HEK293 (cell line): ENCODE measurements at regions not wholly inside any gene's neighbourhood (a gene's known extent, or its start where the extent isn't known, plus 50 kb on each side); places are given as distances from the start of the nearest gene placed in this dataset.

ENCODE experiments used
- BCL6B ChIP-seq: fragments of 450-650 bp; formaldehyde crosslinking; IDR thresholded peaks from 2 replicates; pipeline ENCODE4 v1.5.1; 2017; ENCODE audit warnings: missing biosample characterization, missing genetic modification characterization
- GFI1B ChIP-seq: fragments of 450-650 bp; formaldehyde crosslinking; IDR thresholded peaks from 2 replicates; pipeline ENCODE4 v1.5.1; 2016; ENCODE audit warnings: missing biosample characterization, missing genetic modification characterization
- GLI2 ChIP-seq: fragments of 450-650 bp; formaldehyde crosslinking; IDR thresholded peaks from 2 replicates; pipeline ENCODE4; 2017; ENCODE audit warnings: missing biosample characterization, missing genetic modification characterization, low read depth, borderline replicate concordance
- GLIS2 ChIP-seq: fragments of 450-650 bp; formaldehyde crosslinking; IDR thresholded peaks from 2 replicates; pipeline ENCODE4 v1.5.1; 2016; ENCODE audit warnings: missing biosample characterization, missing genetic modification characterization
- HIC1 ChIP-seq: fragments of 450-650 bp; formaldehyde crosslinking; IDR thresholded peaks from 2 replicates; pipeline ENCODE4 v1.5.1; 2016; ENCODE audit warnings: missing biosample characterization, missing genetic modification characterization
- HOXA7 ChIP-seq: sonication (generic); formaldehyde crosslinking; IDR thresholded peaks from 2 replicates; pipeline ENCODE4 v1.8.1; 2022; ENCODE audit warnings: missing genetic modification reagents, borderline replicate concordance
- MYNN ChIP-seq: fragments of 450-650 bp; formaldehyde crosslinking; IDR thresholded peaks from 2 replicates; pipeline ENCODE4 v1.5.1; 2016; ENCODE audit warnings: missing biosample characterization, missing genetic modification characterization, borderline replicate concordance
- YY2 ChIP-seq: fragments of 450-650 bp; formaldehyde crosslinking; IDR thresholded peaks from 2 replicates; pipeline ENCODE4 v1.5.1; 2016; ENCODE audit warnings: missing biosample characterization, missing genetic modification characterization
- ZBTB20 ChIP-seq: fragments of 450-650 bp; formaldehyde crosslinking; IDR thresholded peaks from 2 replicates; pipeline ENCODE4 v1.5.1; 2016; ENCODE audit warnings: missing biosample characterization, missing genetic modification characterization
- ZBTB48 ChIP-seq: fragments of 450-650 bp; formaldehyde crosslinking; IDR thresholded peaks from 2 replicates; pipeline ENCODE4 v1.5.1; 2016; ENCODE audit warnings: missing biosample characterization, missing genetic modification characterization
- ZEB2 ChIP-seq: fragments of 450-650 bp; formaldehyde crosslinking; IDR thresholded peaks from 2 replicates; pipeline ENCODE4 v1.5.1; 2016; ENCODE audit warnings: missing biosample characterization, missing genetic modification characterization
- ZIC2 ChIP-seq: fragments of 450-650 bp; formaldehyde crosslinking; IDR thresholded peaks from 2 replicates; pipeline ENCODE4 v1.5.1; 2016; ENCODE audit warnings: missing biosample characterization, missing genetic modification characterization
- ZNF155 ChIP-seq: fragments of 450-650 bp; formaldehyde crosslinking; IDR thresholded peaks from 2 replicates; pipeline ENCODE4 v1.5.1; 2016; ENCODE audit warnings: missing biosample characterization, missing genetic modification characterization
- ZNF157 ChIP-seq: fragments of 450-650 bp; formaldehyde crosslinking; IDR thresholded peaks from 2 replicates; pipeline ENCODE4 v1.5.1; 2016; ENCODE audit warnings: missing biosample characterization, missing genetic modification characterization
- ZNF19 ChIP-seq: fragments of 450-650 bp; formaldehyde crosslinking; IDR thresholded peaks from 2 replicates; pipeline ENCODE4; 2016; ENCODE audit warnings: missing biosample characterization, missing genetic modification characterization, low read depth
- ZNF221 ChIP-seq: fragments of 450-650 bp; formaldehyde crosslinking; IDR thresholded peaks from 2 replicates; pipeline ENCODE4 v1.5.1; 2017; ENCODE audit warnings: missing biosample characterization, missing genetic modification characterization, borderline replicate concordance
- ZNF280C ChIP-seq: fragments of 450-650 bp; formaldehyde crosslinking; IDR thresholded peaks from 2 replicates; pipeline ENCODE4 v1.5.1; 2016; ENCODE audit warnings: missing biosample characterization, missing genetic modification characterization
- ZNF354C ChIP-seq: fragments of 450-650 bp; formaldehyde crosslinking; IDR thresholded peaks from 2 replicates; pipeline ENCODE4 v1.5.1; 2016; ENCODE audit warnings: missing biosample characterization, missing genetic modification characterization, low read depth, borderline replicate concordance
- ZNF366 ChIP-seq: fragments of 450-650 bp; formaldehyde crosslinking; conservative IDR thresholded peaks from 2 replicates; pipeline ENCODE4 v1.5.1; 2016; ENCODE audit warnings: missing biosample characterization, missing genetic modification characterization
- ZNF404 ChIP-seq: fragments of 450-650 bp; formaldehyde crosslinking; IDR thresholded peaks from 2 replicates; pipeline ENCODE4 v1.5.1; 2017; ENCODE audit warnings: missing biosample characterization, missing genetic modification characterization
- ZNF416 ChIP-seq: fragments of 450-650 bp; formaldehyde crosslinking; IDR thresholded peaks from 2 replicates; pipeline ENCODE4 v1.5.1; 2016; ENCODE audit warnings: missing biosample characterization, missing genetic modification characterization
- ZNF48 ChIP-seq: fragments of 450-650 bp; formaldehyde crosslinking; IDR thresholded peaks from 2 replicates; pipeline ENCODE4 v1.5.1; 2016; ENCODE audit warnings: missing biosample characterization, missing genetic modification characterization
- ZNF529 ChIP-seq: fragments of 450-650 bp; formaldehyde crosslinking; IDR thresholded peaks from 2 replicates; pipeline ENCODE4 v1.5.1; 2017; ENCODE audit warnings: missing genetic modification characterization, missing biosample characterization; ENCODE audit not compliant: insufficient replicate concordance
- ZNF530 ChIP-seq: fragments of 450-650 bp; formaldehyde crosslinking; IDR thresholded peaks from 2 replicates; pipeline ENCODE4 v1.5.1; 2016; ENCODE audit warnings: low read depth, missing biosample characterization, missing genetic modification characterization
- ZNF548 ChIP-seq: fragments of 450-650 bp; formaldehyde crosslinking; IDR thresholded peaks from 2 replicates; pipeline ENCODE4 v1.5.1; 2016; ENCODE audit warnings: missing biosample characterization, missing genetic modification characterization
- ZNF629 ChIP-seq: fragments of 450-650 bp; formaldehyde crosslinking; IDR thresholded peaks from 2 replicates; pipeline ENCODE4 v1.5.1; 2017; ENCODE audit warnings: missing biosample characterization, missing genetic modification characterization
- ZNF701 ChIP-seq: fragments of 450-650 bp; formaldehyde crosslinking; IDR thresholded peaks from 2 replicates; pipeline ENCODE4 v1.5.1; 2016; ENCODE audit warnings: missing biosample characterization, missing genetic modification characterization
- ZNF791 ChIP-seq: fragments of 450-650 bp; formaldehyde crosslinking; IDR thresholded peaks from 2 replicates; pipeline ENCODE4 v1.5.1; 2016; ENCODE audit warnings: missing biosample characterization, missing genetic modification characterization
- ZSCAN23 ChIP-seq: fragments of 450-650 bp; formaldehyde crosslinking; IDR thresholded peaks from 2 replicates; pipeline ENCODE4 v1.5.1; 2016; ENCODE audit warnings: missing biosample characterization, missing genetic modification characterization
- ZSCAN5A ChIP-seq: fragments of 450-650 bp; formaldehyde crosslinking; IDR thresholded peaks from 2 replicates; pipeline ENCODE4 v1.5.1; 2016; ENCODE audit warnings: missing biosample characterization, missing genetic modification characterization
- ZXDB ChIP-seq: fragments of 450-650 bp; formaldehyde crosslinking; IDR thresholded peaks from 2 replicates; pipeline ENCODE4 v1.5.1; 2016; ENCODE audit warnings: missing biosample characterization, missing genetic modification characterization
- TF ChIP-seq, protein P1 (sequence below): fragments of 450-650 bp; formaldehyde crosslinking; IDR thresholded peaks from 2 replicates; pipeline ENCODE4 v1.5.1; 2016; ENCODE audit warnings: missing biosample characterization, missing genetic modification characterization, low read depth

DNA sequence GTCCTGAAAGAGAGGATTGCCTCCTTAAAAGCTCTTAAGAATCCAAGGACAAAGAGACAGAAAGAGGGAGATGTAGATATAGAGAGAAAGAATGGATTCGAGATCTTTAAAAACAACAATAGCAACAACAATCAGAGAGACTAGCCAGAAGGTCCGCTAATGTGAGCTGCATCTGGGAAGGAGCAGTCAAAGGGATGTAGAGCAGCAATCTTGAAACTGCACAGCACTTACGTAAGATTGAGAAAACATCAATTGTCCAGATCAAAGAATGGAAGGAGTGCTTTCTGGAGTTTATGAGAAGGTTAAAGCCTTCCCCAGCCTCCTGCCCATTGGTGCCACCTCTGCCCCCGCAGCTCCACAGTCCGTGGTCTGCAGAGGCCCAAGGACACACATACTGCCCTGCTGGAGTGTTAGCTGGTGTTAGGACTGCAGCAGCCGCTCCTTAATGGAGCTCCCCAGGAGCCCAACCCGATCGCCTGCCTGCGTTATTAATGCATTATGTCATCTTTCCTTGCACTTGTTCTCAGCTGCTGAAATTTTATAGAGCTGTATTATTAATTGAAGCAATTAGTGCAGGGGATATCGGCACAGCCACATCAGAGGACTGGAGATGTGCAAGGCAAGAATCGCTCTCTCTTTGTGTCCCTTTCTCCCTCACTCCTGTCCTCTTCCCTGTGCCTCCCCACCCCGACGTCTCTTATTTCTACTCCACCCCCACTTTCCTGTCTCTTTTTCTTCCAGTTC lies 73.0 kb upstream of the CALM2 start (continued):
- TF ChIP-seq YY2 (no peak), ZNF404 (tag by site-specific recombination) (no peak), ZNF701 (tag by site-specific recombination) (no peak), HIC1 (tag by site-specific recombination) (0 out of 2 replicates have a peak, but pooled peaks have one; percentile 39), ZNF416 (tag by site-specific recombination) (no peak), ZNF155 (tag by site-specific recombination) (no peak), ZEB2 (tag by site-specific recombination) (0 out of 2 replicates have a peak, but pooled peaks have one; percentile 21), ZNF366 (tag by site-specific recombination) (0 out of 2 replicates have a peak, but pooled peaks have one; percentile 20), ZNF157 (tag by site-specific recombination) (no peak), GFI1B (tag by site-specific recombination) (no peak), GLI2 (no peak), ZNF629 (tag by site-specific recombination) (no peak), ZXDB (tag by site-specific recombination) (no peak), ZBTB48 (tag by site-specific recombination) (no peak), ZNF280C (tag by site-specific recombination) (no peak), ZNF19 (tag by site-specific recombination) (no peak), ZNF548 (tag by site-specific recombination) (no peak), MYNN (tag by site-specific recombination) (no peak), ZSCAN5A (no peak), ZNF791 (no peak), BCL6B (tag by site-specific recombination) (no peak), ZIC2 (tag by site-specific recombination) (peak; percentile 51), GLIS2 (no peak), HOXA7 (CRISPR knock-in tag) (no peak), ZNF221 (tag by site-specific recombination) (no peak), ZNF48 (tag by site-specific recombination) (no peak), ZNF530 (no peak), ZNF529 (tag by site-specific recombination) (no peak), ZSCAN23 (tag by site-specific recombination) (no peak), ZNF354C (no peak), ZBTB20 (tag by site-specific recombination) (no peak)
- TF ChIP-seq, protein P1, sequence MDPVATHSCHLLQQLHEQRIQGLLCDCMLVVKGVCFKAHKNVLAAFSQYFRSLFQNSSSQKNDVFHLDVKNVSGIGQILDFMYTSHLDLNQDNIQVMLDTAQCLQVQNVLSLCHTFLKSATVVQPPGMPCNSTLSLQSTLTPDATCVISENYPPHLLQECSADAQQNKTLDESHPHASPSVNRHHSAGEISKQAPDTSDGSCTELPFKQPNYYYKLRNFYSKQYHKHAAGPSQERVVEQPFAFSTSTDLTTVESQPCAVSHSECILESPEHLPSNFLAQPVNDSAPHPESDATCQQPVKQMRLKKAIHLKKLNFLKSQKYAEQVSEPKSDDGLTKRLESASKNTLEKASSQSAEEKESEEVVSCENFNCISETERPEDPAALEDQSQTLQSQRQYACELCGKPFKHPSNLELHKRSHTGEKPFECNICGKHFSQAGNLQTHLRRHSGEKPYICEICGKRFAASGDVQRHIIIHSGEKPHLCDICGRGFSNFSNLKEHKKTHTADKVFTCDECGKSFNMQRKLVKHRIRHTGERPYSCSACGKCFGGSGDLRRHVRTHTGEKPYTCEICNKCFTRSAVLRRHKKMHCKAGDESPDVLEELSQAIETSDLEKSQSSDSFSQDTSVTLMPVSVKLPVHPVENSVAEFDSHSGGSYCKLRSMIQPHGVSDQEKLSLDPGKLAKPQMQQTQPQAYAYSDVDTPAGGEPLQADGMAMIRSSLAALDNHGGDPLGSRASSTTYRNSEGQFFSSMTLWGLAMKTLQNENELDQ (tag by site-specific recombination): no peak
